ENCODE measurements at regions not wholly inside any gene's neighbourhood (a gene's known extent, or its start where the extent isn't known, plus 50 kb on each side); places are given as distances from the start of the nearest gene placed in this dataset.

DNA sequence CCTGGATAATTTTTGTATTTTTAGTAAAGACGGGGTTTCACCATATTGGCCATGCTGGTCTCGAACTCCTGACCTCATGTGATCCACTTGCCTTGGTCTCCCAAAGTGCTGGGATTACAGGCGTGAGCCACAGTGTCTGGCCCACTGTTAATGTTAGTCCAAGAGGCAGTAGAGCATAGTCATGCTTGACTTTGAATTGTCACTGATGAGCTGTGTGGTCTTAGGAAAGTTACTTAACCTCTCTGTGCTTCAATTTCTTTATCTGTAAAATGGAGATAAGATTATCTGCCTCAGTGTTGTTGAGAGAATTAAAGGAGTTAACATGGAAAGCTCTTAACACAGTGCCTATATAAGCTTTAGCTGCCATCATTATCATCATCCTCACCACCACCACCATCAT, 78.1 kb downstream of the TBX3 start:
- no peak for ATAC-seq
- no peak for DNase-seq (ENCODE audit: extremely low read depth in 1 of 4, low spot score in 3 of 4)
- WGBS (ENCODE audit: insufficient coverage, low coverage, missing lambda C conversion rate) = 0% methylated on average over 3 of the region's 3 CpGs
- no peaks in the 10 kb centered on the region for H4K20me1 ChIP-seq (replicated peaks; ENCODE audit: control insufficient read depth, insufficient read depth, low read length)
- no TSS peak for BruUV-seq (replicated peaks)
- ChIA-PET CTCF (ENCODE audit: low intra/inter-chr PET ratio) (no interaction called here), POLR2A (no interaction called here)
- intact Hi-C loops (cut with micrococcal nuclease) = no loop called here
- no peaks in the 10 kb centered on the region for H3K79me2 ChIP-seq (ENCODE audit: control insufficient read depth, insufficient read depth, low read length)
- peaks cover 0 to 4% of the 10 kb centered on the region in 2 experiments; a peak in 1 of 5 replicates for H3K27me3 ChIP-seq (ENCODE audit: control insufficient read depth in 2 of 2, insufficient read depth in 2 of 2, low read length in 2 of 2)
- no peak for FAIRE-seq
- H2AFZ ChIP-seq (ENCODE audit: low read depth, low read length) = no peak overlapping the region
- no peak overlapping the region for H3K27ac ChIP-seq (ENCODE audit: extremely low read depth, low read depth, low read length)
- no peaks in the 10 kb centered on the region for H3K4me1 ChIP-seq (replicated peaks in 1 of 2; ENCODE audit: control insufficient read depth in 2 of 2, insufficient read depth in 2 of 2, low read length in 2 of 2)
- no peaks in the 10 kb centered on the region for H3K36me3 ChIP-seq (ENCODE audit: control insufficient read depth, insufficient read depth, low read length)
- in situ Hi-C loops (cut with MboI) = no loop called here
- H3K9me1 ChIP-seq (ENCODE audit: control insufficient read depth, insufficient read depth, low read length) = no peaks in the 10 kb centered on the region
- no peak overlapping the region for H3K4me2 ChIP-seq (ENCODE audit: insufficient read depth, low read length)
- no peak overlapping the region for H3K9ac ChIP-seq (ENCODE audit: insufficient read depth in 1 of 2, low read depth in 2 of 2, low read length in 2 of 2)
- H3K4me3 ChIP-seq = no peak overlapping the region
- TF ChIP-seq SPI1 (IDR thresholded peaks at IDR 0.05; ENCODE audit: borderline replicate concordance, low read depth, low read length) (no peak), KDM1A (IDR thresholded peaks at IDR 0.05) (peak; percentile 44 to 64; a peak in 3 of 4 replicates), RBM25 (IDR thresholded peaks at IDR 0.05; ENCODE audit: low read depth, low read length, severe bottlenecking) (peak; percentile 90), ZFP36 (IDR thresholded peaks at IDR 0.05; ENCODE audit: low read depth, low read length, partially characterized antibody) (peak; percentile 69), SMARCA5 (IDR thresholded peaks at IDR 0.05) (0 out of 2 replicates have a peak, but pooled peaks have one; percentile 60), ADNP (tag; IDR thresholded peaks at IDR 0.05) (peak; percentile 75), FOS (IDR thresholded peaks at IDR 0.05; ENCODE audit: extremely low read depth, insufficient read length) (no peak), BCOR (IDR thresholded peaks at IDR 0.05) (peak; percentile 88)
- TF ChIP-seq, protein P1, sequence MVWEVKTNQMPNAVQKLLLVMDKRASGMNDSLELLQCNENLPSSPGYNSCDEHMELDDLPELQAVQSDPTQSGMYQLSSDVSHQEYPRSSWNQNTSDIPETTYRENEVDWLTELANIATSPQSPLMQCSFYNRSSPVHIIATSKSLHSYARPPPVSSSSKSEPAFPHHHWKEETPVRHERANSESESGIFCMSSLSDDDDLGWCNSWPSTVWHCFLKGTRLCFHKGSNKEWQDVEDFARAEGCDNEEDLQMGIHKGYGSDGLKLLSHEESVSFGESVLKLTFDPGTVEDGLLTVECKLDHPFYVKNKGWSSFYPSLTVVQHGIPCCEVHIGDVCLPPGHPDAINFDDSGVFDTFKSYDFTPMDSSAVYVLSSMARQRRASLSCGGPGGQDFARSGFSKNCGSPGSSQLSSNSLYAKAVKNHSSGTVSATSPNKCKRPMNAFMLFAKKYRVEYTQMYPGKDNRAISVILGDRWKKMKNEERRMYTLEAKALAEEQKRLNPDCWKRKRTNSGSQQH (CRISPR knock-in tag; IDR thresholded peaks at IDR 0.05) = no peak
- H3K9me3 ChIP-seq (replicated peaks; ENCODE audit: control insufficient read depth, insufficient read depth, low read depth, low read length) = no peaks in the 10 kb centered on the region

Data from K562 (cell line).